ENCODE measurements at regions not wholly inside any gene's neighbourhood (a gene's known extent, or its start where the extent isn't known, plus 50 kb on each side); places are given as distances from the start of the nearest gene placed in this dataset.

DNA sequence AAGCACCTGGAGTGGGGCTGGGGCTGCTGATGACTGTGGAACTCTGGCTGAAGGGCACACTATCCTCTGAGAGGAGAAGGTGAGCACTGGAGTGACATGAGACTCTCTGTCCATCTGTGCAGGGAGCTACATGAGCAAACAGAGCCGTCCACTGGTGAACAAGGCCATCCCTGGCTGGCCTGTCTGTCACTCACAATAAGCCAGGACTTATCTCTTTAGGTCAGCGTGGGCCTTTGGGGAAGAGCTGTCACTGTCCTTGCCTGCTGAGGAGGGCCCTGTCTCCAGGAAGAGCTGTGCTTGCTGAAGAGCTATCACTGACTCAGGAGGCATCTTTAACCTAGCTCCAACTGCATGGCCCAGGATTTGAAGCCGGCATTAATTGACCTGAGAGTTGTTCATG is 82.1 kb downstream of the FOXD2 start:
- 90% methylated on average over 2 of the region's 3 CpGs for WGBS (ENCODE audit: insufficient coverage)
- no peak overlapping the region for H3K4me3 ChIP-seq (ENCODE audit: control extremely low read depth in 1 of 5, extremely low read depth in 1 of 5, insufficient read depth in 1 of 5, low read depth in 2 of 5, low read length in 4 of 5)
- H2AFZ ChIP-seq (ENCODE audit: insufficient read depth, low read depth, low read length, poor library complexity, severe bottlenecking) = no peak overlapping the region
- no peaks in the 10 kb centered on the region for H3K79me2 ChIP-seq (ENCODE audit: control insufficient read depth, insufficient read depth, low read length)
- peaks cover 54% of the 10 kb centered on the region for H3K27me3 Mint-ChIP-seq
- ChIA-PET POLR2A (no interaction called here), CTCF (no interaction called here)
- no peak overlapping the region for H3K27ac Mint-ChIP-seq
- no peaks in the 10 kb centered on the region for H3K4me1 Mint-ChIP-seq
- peaks cover 2% of the 10 kb centered on the region for H3K9me3 Mint-ChIP-seq (ENCODE audit: insufficient read depth)
- intact Hi-C loops (cut with micrococcal nuclease) = no loop called here
- H3K27me3 ChIP-seq (replicated peaks in 1 of 4; ENCODE audit: control extremely low read depth in 1 of 4, control insufficient read depth in 3 of 4, insufficient read depth in 4 of 4, low read length in 3 of 4) = peaks cover 0 to 18% (median 0%) of the 10 kb centered on the region in 4 experiments
- H3K4me3 Mint-ChIP-seq = no peak overlapping the region
- no peak overlapping the region for H3K27ac ChIP-seq (ENCODE audit: low read length in 2 of 2)
- no peak overlapping the region for H3K9ac ChIP-seq (ENCODE audit: low read length)
- no peak overlapping the region for H3K4me2 ChIP-seq (replicated peaks; ENCODE audit: low read depth, low read length, poor library complexity, severe bottlenecking)
- TF ChIP-seq, protein P1, sequence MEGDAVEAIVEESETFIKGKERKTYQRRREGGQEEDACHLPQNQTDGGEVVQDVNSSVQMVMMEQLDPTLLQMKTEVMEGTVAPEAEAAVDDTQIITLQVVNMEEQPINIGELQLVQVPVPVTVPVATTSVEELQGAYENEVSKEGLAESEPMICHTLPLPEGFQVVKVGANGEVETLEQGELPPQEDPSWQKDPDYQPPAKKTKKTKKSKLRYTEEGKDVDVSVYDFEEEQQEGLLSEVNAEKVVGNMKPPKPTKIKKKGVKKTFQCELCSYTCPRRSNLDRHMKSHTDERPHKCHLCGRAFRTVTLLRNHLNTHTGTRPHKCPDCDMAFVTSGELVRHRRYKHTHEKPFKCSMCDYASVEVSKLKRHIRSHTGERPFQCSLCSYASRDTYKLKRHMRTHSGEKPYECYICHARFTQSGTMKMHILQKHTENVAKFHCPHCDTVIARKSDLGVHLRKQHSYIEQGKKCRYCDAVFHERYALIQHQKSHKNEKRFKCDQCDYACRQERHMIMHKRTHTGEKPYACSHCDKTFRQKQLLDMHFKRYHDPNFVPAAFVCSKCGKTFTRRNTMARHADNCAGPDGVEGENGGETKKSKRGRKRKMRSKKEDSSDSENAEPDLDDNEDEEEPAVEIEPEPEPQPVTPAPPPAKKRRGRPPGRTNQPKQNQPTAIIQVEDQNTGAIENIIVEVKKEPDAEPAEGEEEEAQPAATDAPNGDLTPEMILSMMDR (IDR thresholded peaks at IDR 0.05) = no peak
- no peak for TF ChIP-seq EZH2 (IDR thresholded peaks at IDR 0.05; ENCODE audit: borderline replicate concordance, insufficient read depth, low read depth, low read length, poor library complexity, severe bottlenecking)
- no peaks in the 10 kb centered on the region for H3K36me3 ChIP-seq (replicated peaks in 1 of 2; ENCODE audit: control extremely low read depth in 1 of 2, control insufficient read depth in 1 of 2, extremely low read depth in 1 of 2, insufficient read depth in 2 of 2, low read length in 1 of 2)
- no peaks in the 10 kb centered on the region for H3K9me3 ChIP-seq (ENCODE audit: control extremely low read depth in 1 of 3, control insufficient read depth in 2 of 3, insufficient read depth in 1 of 3, low read length in 2 of 3)
- DNase-seq (no peak), ATAC-seq (ENCODE audit: low read depth) (no peak)
- no peaks in the 10 kb centered on the region for H4K20me1 ChIP-seq (ENCODE audit: control insufficient read depth, insufficient read depth, low read length, poor library complexity, severe bottlenecking)
- no peaks in the 10 kb centered on the region for H3K4me1 ChIP-seq (ENCODE audit: control insufficient read depth in 2 of 2, insufficient read depth in 2 of 2, low read length in 2 of 2)

DNA sequence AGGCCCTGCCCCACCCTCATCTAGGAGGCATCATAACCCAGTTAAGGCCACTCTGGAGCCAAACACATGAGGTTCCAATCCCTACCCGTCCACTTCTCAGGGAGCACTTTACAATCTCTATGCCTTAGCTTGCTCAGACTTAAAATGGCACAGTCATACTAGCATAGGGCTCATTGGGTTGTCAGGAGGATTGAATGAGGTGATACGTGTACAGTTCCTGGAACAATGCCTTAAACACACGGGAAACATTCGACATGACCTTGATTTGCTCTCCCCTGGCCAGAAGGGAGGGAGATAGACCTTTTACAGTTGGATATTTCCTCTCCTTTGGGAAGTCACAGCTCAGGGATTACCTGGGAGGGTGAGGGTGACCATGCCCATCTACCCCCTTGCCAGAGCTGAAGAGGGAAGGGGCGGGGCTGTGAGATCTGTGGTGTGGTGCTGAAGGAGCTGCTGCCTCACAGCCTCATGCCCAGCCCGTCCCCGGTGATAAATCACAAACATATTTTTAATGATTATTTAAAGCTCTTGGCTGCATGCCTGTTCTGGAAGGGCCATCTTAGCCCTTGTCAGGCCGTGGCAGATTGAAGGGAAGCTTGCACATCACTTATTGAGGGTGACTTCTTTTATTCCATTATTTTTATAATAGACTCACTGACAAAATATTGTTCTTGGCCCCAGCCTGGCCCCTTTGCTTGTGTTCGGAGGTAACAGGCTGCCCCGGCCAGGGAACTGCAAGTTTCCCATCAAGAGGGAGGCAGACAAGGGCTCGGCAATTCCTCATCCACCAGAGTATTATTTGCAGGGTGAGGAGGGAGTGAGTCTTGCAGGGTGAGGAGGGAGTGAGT is 83.4 kb downstream of the FOXD2 start:
- no CpG with 5 or more reads among the region's 11 CpGs for WGBS (ENCODE audit: insufficient coverage)
- intact Hi-C loops (cut with micrococcal nuclease) = no loop called here

More for the DNA sequence above, 83.4 kb downstream of the FOXD2 start:
- DNase-seq (no peak), ATAC-seq (ENCODE audit: low read depth) (no peak)
- Mint-ChIP-seq H3K4me3 (no peak overlapping the region), H3K4me1 (no peaks in the 10 kb centered on the region), H3K9me3 (ENCODE audit: insufficient read depth) (peaks cover 2% of the 10 kb centered on the region), H3K27ac (no peak overlapping the region), H3K27me3 (peaks cover 54% of the 10 kb centered on the region)
- no peak overlapping the region for H2AFZ ChIP-seq (ENCODE audit: insufficient read depth, low read depth, low read length, poor library complexity, severe bottlenecking)
- no peak for TF ChIP-seq EZH2 (IDR thresholded peaks at IDR 0.05; ENCODE audit: borderline replicate concordance, insufficient read depth, low read depth, low read length, poor library complexity, severe bottlenecking)
- TF ChIP-seq, protein P1 (IDR thresholded peaks at IDR 0.05) = no peak
- H3K4me1 ChIP-seq (ENCODE audit: control insufficient read depth in 2 of 2, insufficient read depth in 2 of 2, low read length in 2 of 2) = no peaks in the 10 kb centered on the region
- no peak overlapping the region for H3K27ac ChIP-seq (ENCODE audit: low read length in 2 of 2)
- POLR2A ChIA-PET = no interaction called here
- no peaks in the 10 kb centered on the region for H3K79me2 ChIP-seq (ENCODE audit: control insufficient read depth, insufficient read depth, low read length)
- no peak overlapping the region for H3K9ac ChIP-seq (ENCODE audit: low read length)
- CTCF ChIA-PET = no interaction called here
- H4K20me1 ChIP-seq (ENCODE audit: control insufficient read depth, insufficient read depth, low read length, poor library complexity, severe bottlenecking) = no peaks in the 10 kb centered on the region
- H3K4me3 ChIP-seq (ENCODE audit: control extremely low read depth in 1 of 5, extremely low read depth in 1 of 5, insufficient read depth in 1 of 5, low read depth in 2 of 5, low read length in 4 of 5) = no peak overlapping the region
- peaks cover 0 to 11% (median 0%) of the 10 kb centered on the region in 4 experiments for H3K27me3 ChIP-seq (replicated peaks in 1 of 4; ENCODE audit: control extremely low read depth in 1 of 4, control insufficient read depth in 3 of 4, insufficient read depth in 4 of 4, low read length in 3 of 4)
- H3K4me2 ChIP-seq (replicated peaks; ENCODE audit: low read depth, low read length, poor library complexity, severe bottlenecking) = no peak overlapping the region
- no peaks in the 10 kb centered on the region for H3K36me3 ChIP-seq (replicated peaks in 1 of 2; ENCODE audit: control extremely low read depth in 1 of 2, control insufficient read depth in 1 of 2, extremely low read depth in 1 of 2, insufficient read depth in 2 of 2, low read length in 1 of 2)
- H3K9me3 ChIP-seq (ENCODE audit: control extremely low read depth in 1 of 3, control insufficient read depth in 2 of 3, insufficient read depth in 1 of 3, low read length in 2 of 3) = no peaks in the 10 kb centered on the region

Measured in B cell (primary cell).